ENCODE measurements at regions not wholly inside any gene's neighbourhood (a gene's known extent, or its start where the extent isn't known, plus 50 kb on each side); places are given as distances from the start of the nearest gene placed in this dataset.

DNA sequence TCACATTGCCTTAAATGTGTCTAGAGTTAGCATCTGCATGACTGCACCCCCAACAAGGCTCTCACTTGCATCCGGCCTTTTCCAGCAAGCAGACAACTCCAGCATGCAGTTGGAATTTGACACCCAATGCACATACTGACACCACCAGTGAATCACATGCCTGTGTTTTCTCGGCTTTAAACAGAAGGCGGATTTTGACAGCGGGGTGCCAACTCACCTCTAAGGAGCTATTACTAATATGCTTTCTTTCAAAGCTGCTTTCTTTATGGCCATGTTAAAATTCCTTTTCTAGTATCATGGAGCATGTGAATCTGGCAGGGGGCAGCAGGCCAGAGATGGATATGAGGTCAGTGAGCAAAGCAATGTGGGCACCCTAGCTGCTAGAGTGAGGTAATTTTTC is 78.0 kb upstream of the CLNK start:
- no peak overlapping the region for H2BK15ac ChIP-seq (ENCODE audit: low read length)
- no peaks in the 10 kb centered on the region for H3K79me2 ChIP-seq (ENCODE audit: control insufficient read depth in 1 of 2, insufficient read depth in 2 of 2, low read length in 2 of 2)
- no peak for DNase-seq (ENCODE audit: low read depth in 1 of 2, low spot score in 2 of 2)
- H3K4me2 ChIP-seq (ENCODE audit: insufficient read depth in 1 of 2, low read depth in 2 of 2, low read length in 2 of 2), result no peak overlapping the region
- H2BK5ac ChIP-seq (ENCODE audit: low read depth, low read length), result no peak overlapping the region
- no peaks in the 10 kb centered on the region for H3K36me3 ChIP-seq (ENCODE audit: control insufficient read depth in 2 of 4, insufficient read depth in 4 of 4, low read length in 3 of 4)
- no peaks in the 10 kb centered on the region for H3K27me3 ChIP-seq (replicated peaks in 1 of 4; ENCODE audit: control insufficient read depth in 3 of 4, extremely low read depth in 1 of 4, insufficient read depth in 3 of 4, low read length in 3 of 4)
- H2BK120ac ChIP-seq (replicated peaks; ENCODE audit: low read depth, low read length), result no peak overlapping the region
- 88% methylated on average over 4 of the region's 4 CpGs; no CpG with 5 or more reads in 1 of the 2 experiments for WGBS, 2 experiments (ENCODE audit: extremely low coverage in 1 of 2, insufficient coverage in 1 of 2, insufficient read length in 1 of 2, insufficient replicate concordance in 2 of 2, low coverage in 1 of 2, low lambda C conversion rate in 2 of 2, missing lambda C conversion rate in 1 of 2)
- H3K14ac ChIP-seq (ENCODE audit: insufficient read length), result no peak overlapping the region
- no peak overlapping the region for H4K91ac ChIP-seq (replicated peaks; ENCODE audit: insufficient read length, low read length)
- H3K4me1 ChIP-seq (replicated peaks in 1 of 4; ENCODE audit: control insufficient read depth in 3 of 4, insufficient read depth in 4 of 4, low read length in 3 of 4), result no peaks in the 10 kb centered on the region; a peak in 1 of 7 replicates
- no peak overlapping the region for H3K4me3 ChIP-seq (ENCODE audit: extremely low read depth in 1 of 4, insufficient read depth in 2 of 4, low read depth in 3 of 4, low read length in 4 of 4)
- ChIA-PET CTCF (ENCODE audit: partially characterized antibody) (no interaction called here), POLR2A (ENCODE audit: partially characterized antibody) (no interaction called here)
- no peak overlapping the region for H3K9ac ChIP-seq (replicated peaks in 1 of 4; ENCODE audit: extremely low read depth in 1 of 4, low read depth in 3 of 4, low read length in 3 of 4)
- TF ChIP-seq GTF2F1 (IDR thresholded peaks at IDR 0.05; ENCODE audit: borderline replicate concordance, low read depth, low read length), result no peak
- TF ChIP-seq NANOG (IDR thresholded peaks at IDR 0.05; ENCODE audit: insufficient read depth, low read depth, low read length, poor library complexity, severe bottlenecking), result no peak
- TF ChIP-seq ASH2L (IDR thresholded peaks at IDR 0.05; ENCODE audit: low read length), result no peak
- TF ChIP-seq POLR2A (IDR thresholded peaks at IDR 0.05; ENCODE audit: control extremely low read depth in 1 of 2, low read depth in 2 of 2, low read length in 2 of 2), result no peak
- no peak for TF ChIP-seq RBBP5 (IDR thresholded peaks at IDR 0.05; ENCODE audit: borderline replicate concordance, low read depth, low read length)
- no peak for TF ChIP-seq CEBPB (IDR thresholded peaks at IDR 0.05; ENCODE audit: low read depth, low read length)
- no peaks in the 10 kb centered on the region for H4K20me1 ChIP-seq (replicated peaks in 1 of 2; ENCODE audit: control insufficient read depth in 1 of 2, insufficient read depth in 2 of 2, low read length in 2 of 2)
- no peak for FAIRE-seq
- no peak overlapping the region for H2AFZ ChIP-seq (ENCODE audit: low read length)
- H3K56ac ChIP-seq (replicated peaks; ENCODE audit: insufficient read length, low read depth, low read length), result no peak overlapping the region
- H3K27ac ChIP-seq (ENCODE audit: low read depth, low read length), result no peak overlapping the region
- H4K8ac ChIP-seq (ENCODE audit: extremely low read depth, insufficient read depth, low read length), result no peak overlapping the region
- H3K9me3 ChIP-seq (ENCODE audit: insufficient read depth in 2 of 2, low read depth in 1 of 2, low read length in 1 of 2), result no peaks in the 10 kb centered on the region
- no peak overlapping the region for H2AK5ac ChIP-seq (ENCODE audit: low read depth, low read length)
- H3K4ac ChIP-seq (replicated peaks; ENCODE audit: insufficient read length, low read depth, low read length), result no peak overlapping the region
- H2BK12ac ChIP-seq (ENCODE audit: low read depth, low read length), result no peak overlapping the region
- H3K79me1 ChIP-seq (ENCODE audit: low read depth, low read length), result no peaks in the 10 kb centered on the region
- H4K5ac ChIP-seq (ENCODE audit: insufficient read length, low read depth, low read length), result no peak overlapping the region
- no peak overlapping the region for H3K23ac ChIP-seq (ENCODE audit: insufficient read length)
- no peaks in the 10 kb centered on the region for H3K23me2 ChIP-seq (ENCODE audit: low read depth, low read length)
- no peak overlapping the region for H3K18ac ChIP-seq (ENCODE audit: extremely low read depth, low read length)
- H2BK20ac ChIP-seq (ENCODE audit: low read length), result no peak overlapping the region

Measured in H1 (cell line).